ENCODE measurements at regions not wholly inside any gene's neighbourhood (a gene's known extent, or its start where the extent isn't known, plus 50 kb on each side); places are given as distances from the start of the nearest gene placed in this dataset.
"Not testable (repeated sequence)": the region's sequence is repeated elsewhere in the genome, so short reads cannot be mapped to it uniquely, and the experiment has no call there.

GRCh38 chr11:122199661-122200060, 83.6 kb upstream of the BLID start:
- Histone ChIP-seq H3K36me3 (no peaks in the 10 kb centered on the region), H3K27me3 (peaks cover 0 to 7% (median 0%) of the 10 kb centered on the region in 3 donors), H3K4me3 (no peak overlapping the region), H3K27ac (no peak overlapping the region), H3K9me3 (no peaks in the 10 kb centered on the region), H3K4me1 (peaks cover 4 to 34% (median 17%) of the 10 kb centered on the region in 4 donors)
- intact Hi-C loops (cut with DNase I; ENCODE audit: low total_unique reads) = loop anchor here (5.0 kb wide), 1 partner anchor 542 kb away; no protein-coding TSS in a partner anchor
- DNase-seq = no peak
- no peak for TF ChIP-seq POLR2AphosphoS5 (IDR thresholded peaks at IDR 0.05)
- 39 to 66% (median 46%) methylated on average over 3 of the region's 3 CpGs for WGBS, 5 donors

GRCh38 chr11:122198291-122198983, 82.4 kb upstream of the BLID start:
- intact Hi-C loops (cut with DNase I; ENCODE audit: low total_unique reads) = no loop called here
- TF ChIP-seq POLR2AphosphoS5 (IDR thresholded peaks at IDR 0.05) = no peak
- TF ChIP-seq CTCF (IDR thresholded peaks at IDR 0.05) = no peak
- TF ChIP-seq POLR2A (IDR thresholded peaks at IDR 0.05) = no peak
- no peak for TF ChIP-seq EP300 (IDR thresholded peaks at IDR 0.05)
- Histone ChIP-seq H3K4me1 (peaks cover 4 to 34% (median 16%) of the 10 kb centered on the region in 4 donors), H3K4me3 (no peak overlapping the region), H3K36me3 (no peaks in the 10 kb centered on the region), H3K27ac (peak overlapping the region in 2 of 5 donors; percentile 24 to 55), H3K27me3 (peaks cover 0 to 6% (median 0%) of the 10 kb centered on the region in 3 donors), H3K9me3 (no peaks in the 10 kb centered on the region)
- no peak for DNase-seq
- 83 to 87% (median 86%) methylated on average over 7 of the region's 7 CpGs for WGBS, 5 donors

- WGBS, 5 donors = 78 to 82% (median 81%) methylated on average over 11 of the region's 11 CpGs
Measured at GRCh38 chr11:122197066-122197987, 81.3 kb upstream of the BLID start.

GRCh38 chr11:122195790-122196189, 79.8 kb upstream of the BLID start:
- TF ChIP-seq POLR2A (IDR thresholded peaks at IDR 0.05) = no peak
- TF ChIP-seq CTCF (IDR thresholded peaks at IDR 0.05) = no peak
- TF ChIP-seq POLR2AphosphoS5 (IDR thresholded peaks at IDR 0.05) = no peak
- TF ChIP-seq EP300 (IDR thresholded peaks at IDR 0.05) = no peak
- no peak for DNase-seq
- Histone ChIP-seq H3K27ac (peak overlapping the region in 1 of 5 donors; percentile 1), H3K9me3 (no peaks in the 10 kb centered on the region), H3K4me3 (no peak overlapping the region), H3K36me3 (no peaks in the 10 kb centered on the region), H3K4me1 (peaks cover 0 to 17% (median 0%) of the 10 kb centered on the region in 4 donors), H3K27me3 (no peaks in the 10 kb centered on the region)
- 76 to 92% (median 91%) methylated on average over 3 of the region's 3 CpGs for WGBS, 5 donors
- intact Hi-C loops (cut with DNase I; ENCODE audit: low total_unique reads) = no loop called here

More at GRCh38 chr11:122197066-122197987, 81.3 kb upstream of the BLID start:
- no peaks in the 10 kb centered on the region for H3K27me3 ChIP-seq
- no peak overlapping the region for H3K4me3 ChIP-seq
- H3K9me3 ChIP-seq = no peaks in the 10 kb centered on the region
- no peak for DNase-seq
- no peak for TF ChIP-seq CTCF (IDR thresholded peaks at IDR 0.05)
- peak in 1 of 3 donors; percentile 62 for TF ChIP-seq POLR2AphosphoS5 (IDR thresholded peaks at IDR 0.05)
- peaks cover 0 to 27% (median 7%) of the 10 kb centered on the region in 4 donors for H3K4me1 ChIP-seq
- peak overlapping the region in 4 of 5 donors; percentile 5 to 55 (median 36) for H3K27ac ChIP-seq
- no peaks in the 10 kb centered on the region for H3K36me3 ChIP-seq
- intact Hi-C loops (cut with DNase I; ENCODE audit: low total_unique reads) = no loop called here

- DNase-seq; intact Hi-C loops (cut with DNase I; ENCODE audit: low total_unique reads): not testable (repeated sequence)
- peak overlapping the region in 2 of 5 donors; percentile 37 to 69 for H3K27ac ChIP-seq
Measured at GRCh38 chr11:122193881-122194480, 78.0 kb upstream of the BLID start.

More at GRCh38 chr11:122193881-122194480, 78.0 kb upstream of the BLID start:
- H3K4me3 ChIP-seq, H3K27me3 ChIP-seq, H3K9me3 ChIP-seq, H3K36me3 ChIP-seq: not testable (repeated sequence)
- WGBS, 5 donors = 75 to 89% (median 80%) methylated on average over 5 of the region's 5 CpGs
- H3K4me1 ChIP-seq = peaks cover 0 to 12% (median 0%) of the 10 kb centered on the region in 4 donors

All from stomach (tissue), 8 donors.